Endodermal cell (in vitro differentiated cells): ENCODE measurements at regions not wholly inside any gene's neighbourhood (a gene's known extent, or its start where the extent isn't known, plus 50 kb on each side); places are given as distances from the start of the nearest gene placed in this dataset.

Experiments
- DNase-seq: peaks from one replicate; pipeline ENCODE4 v3.0.0-alpha.2; 2017
- H3K27ac ChIP-seq: 2 replicates; pipeline ENCODE4 v1.5.1; 2013; ENCODE audit warnings: mild to moderate bottlenecking, low read depth, low read length, moderate library complexity
- H3K27me3 ChIP-seq: 2 replicates; pipeline ENCODE4 v1.6.1; 2013; ENCODE audit warnings: mild to moderate bottlenecking, low read length, moderate library complexity; ENCODE audit not compliant: insufficient read depth, control insufficient read depth, poor library complexity, severe bottlenecking
- H3K36me3 ChIP-seq: 2 replicates; pipeline ENCODE4 v1.7.0; 2013; ENCODE audit warnings: mild to moderate bottlenecking, low read length, moderate library complexity; ENCODE audit not compliant: control insufficient read depth, insufficient read depth
- H3K4me1 ChIP-seq: one replicate; pipeline ENCODE4 v1.7.0; 2013; ENCODE audit warnings: low read length; ENCODE audit not compliant: control insufficient read depth, insufficient read depth
- H3K4me3 ChIP-seq: 2 replicates; pipeline ENCODE4 v1.5.1; 2013; ENCODE audit warnings: mild to moderate bottlenecking, low read length, moderate library complexity
- H3K9ac ChIP-seq: 2 replicates; pipeline ENCODE4 v1.6.1; 2013; ENCODE audit warnings: mild to moderate bottlenecking, low read length, moderate library complexity; ENCODE audit not compliant: poor library complexity, severe bottlenecking; ENCODE audit errors: extremely low read depth
- H3K9me3 ChIP-seq: 2 replicates; pipeline ENCODE4 v1.6.1; 2013; ENCODE audit warnings: mild to moderate bottlenecking, low read length, moderate library complexity; ENCODE audit not compliant: control insufficient read depth
- H3K27ac Mint-ChIP-seq: 2 replicates; pipeline ENCODE4 v1.8.0; 2020; ENCODE audit warnings: mixed read lengths
- H3K27me3 Mint-ChIP-seq: 2 replicates; pipeline ENCODE4 v1.8.0; 2021; ENCODE audit warnings: mild to moderate bottlenecking, mixed read lengths; ENCODE audit not compliant: insufficient read depth
- H3K36me3 Mint-ChIP-seq: 2 replicates; pipeline ENCODE4 v1.8.0; 2020; ENCODE audit warnings: low read depth, mixed read lengths
- H3K4me1 Mint-ChIP-seq: 2 replicates; pipeline ENCODE4 v1.8.0; 2020; ENCODE audit warnings: mixed read lengths
- H3K4me3 Mint-ChIP-seq: 2 replicates; pipeline ENCODE4 v1.8.0; 2020; ENCODE audit warnings: mild to moderate bottlenecking, moderate library complexity, mixed read lengths
- H3K9me3 Mint-ChIP-seq: 2 replicates; pipeline ENCODE4 v1.8.0; 2020; ENCODE audit warnings: mild to moderate bottlenecking, mixed read lengths
- CTCF ChIP-seq: fragments of 200-600 bp; sonication (generic); conservative IDR thresholded peaks from 2 replicates; pipeline ENCODE4 v1.5.0; 2021; ENCODE audit warnings: antibody characterized with exemption, mild to moderate bottlenecking
- WGBS, 2 experiments: methylation state at CpG; one replicate each; pipeline versions ENCODE4 v1.1.5 to v1.1.7; 2013; ENCODE audit warnings: missing lambda C conversion rate in 2 of 2, mixed read lengths in 1 of 2; ENCODE audit not compliant: insufficient coverage in 1 of 2, insufficient read length in 1 of 2; 5-methylcytosine and 5-hydroxymethylcytosine counted together

- DNase-seq = no peak
- no peak overlapping the region for H3K27ac Mint-ChIP-seq
- no peaks in the 10 kb centered on the region for H3K36me3 Mint-ChIP-seq
- WGBS, 2 experiments = 84 to 87% methylated on average over 8 to 10 of the region's 10 CpGs
- Histone ChIP-seq H3K4me1 (no peaks in the 10 kb centered on the region), H3K4me3 (no peak overlapping the region), H3K36me3 (no peaks in the 10 kb centered on the region), H3K27me3 (no peaks in the 10 kb centered on the region), H3K9ac (no peak overlapping the region), H3K27ac (no peak overlapping the region), H3K9me3 (no peaks in the 10 kb centered on the region)
- no peaks in the 10 kb centered on the region for H3K4me1 Mint-ChIP-seq
- H3K9me3 Mint-ChIP-seq = no peaks in the 10 kb centered on the region
- no peak for TF ChIP-seq CTCF
- H3K4me3 Mint-ChIP-seq = no peak overlapping the region
- no peaks in the 10 kb centered on the region for H3K27me3 Mint-ChIP-seq
These were observed 374.3 kb upstream of the XYLT1 start for GRCh38 chr16:17845031-17845430.

GRCh38 chr16:17843905-17844304 lies 373.1 kb upstream of the XYLT1 start:
- H3K9me3 Mint-ChIP-seq = no peaks in the 10 kb centered on the region
- Histone ChIP-seq H3K4me1 (no peaks in the 10 kb centered on the region), H3K9me3 (no peaks in the 10 kb centered on the region), H3K27me3 (no peaks in the 10 kb centered on the region), H3K36me3 (no peaks in the 10 kb centered on the region), H3K9ac (no peak overlapping the region), H3K27ac (no peak overlapping the region), H3K4me3 (no peak overlapping the region)
- 96 to 97% methylated on average over 3 to 5 of the region's 6 CpGs for WGBS, 2 experiments
- no peaks in the 10 kb centered on the region for H3K27me3 Mint-ChIP-seq
- TF ChIP-seq CTCF = no peak
- H3K4me3 Mint-ChIP-seq = no peak overlapping the region
- no peaks in the 10 kb centered on the region for H3K36me3 Mint-ChIP-seq
- no peak for DNase-seq
- H3K27ac Mint-ChIP-seq = no peak overlapping the region
- no peaks in the 10 kb centered on the region for H3K4me1 Mint-ChIP-seq

GRCh38 chr16:17839907-17840306 lies 369.1 kb upstream of the XYLT1 start:
- Mint-ChIP-seq H3K4me3 (no peak overlapping the region), H3K4me1 (no peaks in the 10 kb centered on the region), H3K36me3 (no peaks in the 10 kb centered on the region), H3K27ac (no peak overlapping the region), H3K9me3 (no peaks in the 10 kb centered on the region), H3K27me3 (no peaks in the 10 kb centered on the region)
- Histone ChIP-seq H3K4me1 (no peaks in the 10 kb centered on the region), H3K27ac (no peak overlapping the region), H3K9ac (no peak overlapping the region), H3K4me3 (no peak overlapping the region), H3K9me3 (no peaks in the 10 kb centered on the region), H3K27me3 (no peaks in the 10 kb centered on the region), H3K36me3 (no peaks in the 10 kb centered on the region)
- 91 to 92% methylated on average over 4 to 5 of the region's 5 CpGs for WGBS, 2 experiments
- TF ChIP-seq CTCF = no peak
- DNase-seq = no peak
